Activated CD4-positive, alpha-beta memory T cell treated with anti-CD3 and anti-CD28 coated beads for 36 hours (primary cell): ENCODE measurements at regions not wholly inside any gene's neighbourhood (a gene's known extent, or its start where the extent isn't known, plus 50 kb on each side); places are given as distances from the start of the nearest gene placed in this dataset.

ENCODE experiments used
- CTCF ChIA-PET: fragments of 350-600 bp; sonication (Branson Sonifier 250); formaldehyde crosslinking; loops from one replicate; lab custom pipeline; 2021; ENCODE audit warnings: antibody characterized with exemption, inconsistent platforms; lab: Charles Lee
- POLR2A ChIA-PET: fragments of 350-600 bp; sonication (Branson Sonifier 250); formaldehyde crosslinking; loops from one replicate; lab custom pipeline; 2021; ENCODE audit warnings: antibody characterized with exemption; lab: Charles Lee
- DNase-seq: peaks from one replicate; pipeline ENCODE4 v3.0.0-alpha.2; 2020
- H3K27ac Mint-ChIP-seq: one replicate; pipeline ENCODE4 v1.8.0; 2021; ENCODE audit warnings: mixed read lengths
- H3K27me3 Mint-ChIP-seq: one replicate; pipeline ENCODE4 v1.8.0; 2021; ENCODE audit warnings: mixed read lengths
- H3K36me3 Mint-ChIP-seq: one replicate; pipeline ENCODE4 v1.8.0; 2021; ENCODE audit warnings: mixed read lengths
- H3K4me1 Mint-ChIP-seq: one replicate; pipeline ENCODE4 v1.8.0; 2021; ENCODE audit warnings: low read depth, mixed read lengths
- H3K4me3 Mint-ChIP-seq: one replicate; pipeline ENCODE4 v1.8.0; 2021; ENCODE audit warnings: mild to moderate bottlenecking, mixed read lengths
- H3K9me3 Mint-ChIP-seq: one replicate; pipeline ENCODE4 v1.8.0; 2021; ENCODE audit warnings: mixed read lengths
- intact Hi-C: fragments of 100-400 bp; cut with micrococcal nuclease; formaldehyde crosslinking; loops from one replicate; pipeline ENCODE4 v1.15.1; 2023

DNA sequence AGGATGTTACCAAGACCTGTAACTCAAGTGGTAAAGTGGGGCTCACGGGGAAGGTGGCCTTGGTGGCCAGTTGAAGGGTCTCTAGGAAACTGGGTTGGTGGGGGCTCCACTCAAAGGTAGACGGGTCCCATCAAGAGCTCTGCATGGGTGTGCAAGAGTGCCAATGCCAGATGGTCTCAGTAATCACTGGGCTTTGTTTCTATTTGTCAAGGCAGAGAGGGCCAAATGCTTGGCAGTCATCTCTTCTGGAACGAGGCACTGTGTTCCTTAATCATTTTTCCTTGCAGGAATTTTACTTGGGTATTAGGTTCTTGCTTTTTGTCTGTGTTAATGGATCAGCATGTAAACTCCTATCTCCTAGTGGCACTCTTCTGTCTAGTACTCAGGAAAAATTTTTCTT is 220.8 kb downstream of the DIRAS2 start:
- ChIA-PET CTCF (no interaction called here), POLR2A (no interaction called here)
- no peak overlapping the region for H3K27ac Mint-ChIP-seq
- no peaks in the 10 kb centered on the region for H3K36me3 Mint-ChIP-seq
- H3K9me3 Mint-ChIP-seq: no peaks in the 10 kb centered on the region
- H3K27me3 Mint-ChIP-seq: no peaks in the 10 kb centered on the region
- intact Hi-C loops: no loop called here
- no peak overlapping the region for H3K4me3 Mint-ChIP-seq
- no peaks in the 10 kb centered on the region for H3K4me1 Mint-ChIP-seq
- no peak for DNase-seq

DNA sequence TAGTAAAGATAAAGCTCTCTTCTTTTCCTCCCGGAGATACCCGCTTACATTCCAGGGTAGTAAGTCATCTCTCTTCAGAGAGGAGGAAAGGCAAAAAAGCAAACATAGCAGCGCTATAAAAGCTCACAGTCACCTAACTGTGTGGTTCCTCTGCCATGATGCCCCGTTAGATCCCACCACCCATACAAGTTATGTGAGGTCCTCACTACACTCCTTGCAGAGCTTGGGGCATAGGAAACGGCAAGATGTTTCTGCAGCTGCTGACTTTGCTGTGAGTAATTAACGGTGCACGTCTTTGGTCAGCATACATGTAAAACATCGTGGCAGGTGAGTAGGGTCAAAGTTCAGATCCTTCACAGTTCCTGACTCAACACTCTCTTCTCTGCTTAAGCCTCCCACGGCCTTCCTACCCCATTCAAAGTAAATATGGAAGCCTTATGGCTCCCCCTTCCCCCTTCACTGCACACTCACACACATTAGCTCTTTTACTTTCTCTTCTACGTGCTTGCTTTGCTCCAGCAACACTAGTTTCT is 218.9 kb downstream of the DIRAS2 start:
- Mint-ChIP-seq H3K4me3 (no peak overlapping the region), H3K27me3 (no peaks in the 10 kb centered on the region), H3K27ac (no peak overlapping the region), H3K36me3 (no peaks in the 10 kb centered on the region), H3K9me3 (no peaks in the 10 kb centered on the region), H3K4me1 (no peaks in the 10 kb centered on the region)
- POLR2A ChIA-PET: no interaction called here
- no peak for DNase-seq
- CTCF ChIA-PET: no interaction called here
- intact Hi-C loops: no loop called here

GRCh38 chr9:90428517-90428916 is 214.1 kb downstream of the DIRAS2 start:
- CTCF ChIA-PET: no interaction called here
- DNase-seq: no peak
- H3K9me3 Mint-ChIP-seq: no peaks in the 10 kb centered on the region
- H3K4me3 Mint-ChIP-seq: no peak overlapping the region
- H3K36me3 Mint-ChIP-seq: no peaks in the 10 kb centered on the region
- H3K4me1 Mint-ChIP-seq: no peaks in the 10 kb centered on the region
- no peak overlapping the region for H3K27ac Mint-ChIP-seq
- H3K27me3 Mint-ChIP-seq: peaks cover 2% of the 10 kb centered on the region
- POLR2A ChIA-PET: no interaction called here
- intact Hi-C loops: no loop called here

- Mint-ChIP-seq H3K36me3 (no peaks in the 10 kb centered on the region), H3K9me3 (no peaks in the 10 kb centered on the region), H3K27ac (no peak overlapping the region), H3K4me3 (no peak overlapping the region), H3K4me1 (no peaks in the 10 kb centered on the region), H3K27me3 (peaks cover 15% of the 10 kb centered on the region)
- CTCF ChIA-PET: no interaction called here
- POLR2A ChIA-PET: no interaction called here
- DNase-seq: no peak
- intact Hi-C loops: no loop called here
These were observed 209.7 kb downstream of the DIRAS2 start for GRCh38 chr9:90432951-90433350.

DNA sequence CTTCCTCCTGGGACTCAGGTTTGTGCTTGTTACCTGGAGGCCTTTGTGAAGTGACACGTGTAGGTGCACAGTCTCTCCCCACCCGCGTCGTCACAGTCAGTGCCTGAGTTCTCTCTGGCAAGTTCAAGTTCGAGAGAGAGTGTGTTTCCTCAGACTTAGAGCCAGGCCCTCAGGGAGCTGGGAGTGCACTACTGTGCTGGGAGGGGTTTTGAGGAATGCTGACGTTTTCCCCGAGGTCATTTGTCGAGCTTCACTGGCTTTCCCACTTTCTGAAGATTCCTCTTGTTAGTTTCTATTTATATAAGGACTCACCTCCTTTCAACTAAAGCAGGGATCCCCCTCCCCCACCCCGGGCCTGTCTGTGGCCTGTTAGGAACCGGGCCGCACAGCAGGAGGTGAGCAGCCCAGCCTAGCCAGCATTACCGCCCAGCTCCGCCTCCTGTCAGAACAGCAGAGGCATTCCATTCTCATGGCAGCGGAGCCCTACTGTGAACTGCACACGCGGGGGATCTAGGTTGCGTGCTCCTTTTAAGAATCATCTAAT is 209.2 kb downstream of the DIRAS2 start:
- ChIA-PET POLR2A (no interaction called here), CTCF (no interaction called here)
- Mint-ChIP-seq H3K27ac (no peak overlapping the region), H3K4me3 (no peak overlapping the region), H3K27me3 (peaks cover 15% of the 10 kb centered on the region), H3K9me3 (no peaks in the 10 kb centered on the region), H3K36me3 (no peaks in the 10 kb centered on the region), H3K4me1 (no peaks in the 10 kb centered on the region)
- intact Hi-C loops: no loop called here
- no peak for DNase-seq

DNA sequence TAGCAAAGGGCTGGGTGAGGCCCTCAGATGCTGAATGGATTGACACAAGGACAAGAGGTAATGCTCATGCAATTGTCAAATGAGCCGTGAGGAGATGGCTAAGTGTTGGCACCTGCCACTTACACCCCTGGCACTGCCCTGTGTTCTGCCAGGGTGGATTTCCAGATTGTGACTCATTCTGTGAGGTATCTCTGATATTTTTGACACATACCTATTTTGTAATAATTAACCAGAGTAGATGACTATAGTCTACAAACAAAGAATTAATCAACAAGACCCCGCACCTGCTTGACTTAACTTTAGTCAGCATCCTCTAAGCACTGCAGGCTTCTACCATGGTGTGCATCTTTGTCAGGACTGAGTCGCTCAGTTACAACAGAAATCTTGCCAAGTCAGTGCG is 200.8 kb downstream of the DIRAS2 start:
- no peak overlapping the region for H3K4me3 Mint-ChIP-seq
- intact Hi-C loops: no loop called here
- DNase-seq: no peak
- no peaks in the 10 kb centered on the region for H3K36me3 Mint-ChIP-seq
- no peaks in the 10 kb centered on the region for H3K4me1 Mint-ChIP-seq
- H3K9me3 Mint-ChIP-seq: peaks cover 11% of the 10 kb centered on the region
- ChIA-PET CTCF (no interaction called here), POLR2A (no interaction called here)
- no peak overlapping the region for H3K27ac Mint-ChIP-seq
- H3K27me3 Mint-ChIP-seq: peaks cover 12% of the 10 kb centered on the region

- Mint-ChIP-seq H3K4me3 (no peak overlapping the region), H3K36me3 (no peaks in the 10 kb centered on the region), H3K9me3 (peaks cover 11% of the 10 kb centered on the region), H3K4me1 (no peaks in the 10 kb centered on the region), H3K27me3 (peaks cover 15% of the 10 kb centered on the region), H3K27ac (no peak overlapping the region)
- DNase-seq: no peak
- intact Hi-C loops: no loop called here
- CTCF ChIA-PET: interaction anchor here (0.9 kb wide), 1 partner anchor 8 kb away, joined by 3 read pairs; no protein-coding TSS in a partner anchor
- POLR2A ChIA-PET: no interaction called here
These were observed 199.9 kb downstream of the DIRAS2 start for GRCh38 chr9:90442723-90443122.

- Mint-ChIP-seq H3K4me3 (no peak overlapping the region), H3K4me1 (no peaks in the 10 kb centered on the region), H3K36me3 (no peaks in the 10 kb centered on the region), H3K9me3 (peaks cover 4% of the 10 kb centered on the region), H3K27ac (no peak overlapping the region), H3K27me3 (peaks cover 15% of the 10 kb centered on the region)
- no peak for DNase-seq
- ChIA-PET CTCF (no interaction called here), POLR2A (no interaction called here)
- intact Hi-C loops: no loop called here
These were observed 197.9 kb downstream of the DIRAS2 start for GRCh38 chr9:90444609-90445204.

- no peak overlapping the region for H3K27ac Mint-ChIP-seq
- intact Hi-C loops: no loop called here
- no peak for DNase-seq
- ChIA-PET CTCF (no interaction called here), POLR2A (no interaction called here)
- H3K36me3 Mint-ChIP-seq: no peaks in the 10 kb centered on the region
- H3K27me3 Mint-ChIP-seq: peaks cover 15% of the 10 kb centered on the region
- H3K4me1 Mint-ChIP-seq: no peaks in the 10 kb centered on the region
- no peaks in the 10 kb centered on the region for H3K9me3 Mint-ChIP-seq
- no peak overlapping the region for H3K4me3 Mint-ChIP-seq
These were observed 197.2 kb downstream of the DIRAS2 start for GRCh38 chr9:90445391-90445790.

DNA sequence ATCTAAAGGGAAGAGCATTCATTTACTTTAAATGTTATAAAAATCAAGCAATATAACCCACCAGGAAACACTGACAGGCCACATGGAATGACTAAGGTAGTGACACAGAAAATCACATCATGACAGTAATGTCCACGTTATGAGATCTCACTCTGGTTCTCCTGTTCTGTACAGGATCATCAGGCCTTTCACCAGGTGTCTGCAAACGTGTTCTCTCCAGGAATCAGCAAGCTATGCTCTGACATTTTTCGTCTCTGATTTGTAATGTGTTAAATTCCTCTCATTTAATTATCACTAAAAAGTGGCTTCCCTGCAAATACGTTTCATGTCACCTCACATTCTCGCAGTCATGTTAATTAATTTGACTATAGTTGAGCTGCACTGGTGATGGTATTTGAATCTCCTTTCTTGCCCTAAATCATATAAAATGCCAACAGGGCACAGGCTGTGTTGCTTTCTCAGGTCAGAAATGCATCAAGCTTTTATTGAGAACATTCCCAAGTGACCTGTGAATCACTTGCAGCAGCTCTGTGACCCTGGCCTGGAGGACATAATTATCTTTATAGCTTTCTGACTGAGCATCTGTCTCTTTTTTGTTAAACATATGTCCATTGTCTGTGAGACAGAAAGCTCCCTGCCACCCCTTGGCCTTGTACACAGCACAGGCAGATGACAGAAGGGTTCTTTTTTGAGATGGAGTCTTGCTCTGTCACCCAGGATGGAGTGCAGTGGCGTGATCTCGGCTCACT is 196.2 kb downstream of the DIRAS2 start:
- ChIA-PET CTCF (no interaction called here), POLR2A (no interaction called here)

DNA sequence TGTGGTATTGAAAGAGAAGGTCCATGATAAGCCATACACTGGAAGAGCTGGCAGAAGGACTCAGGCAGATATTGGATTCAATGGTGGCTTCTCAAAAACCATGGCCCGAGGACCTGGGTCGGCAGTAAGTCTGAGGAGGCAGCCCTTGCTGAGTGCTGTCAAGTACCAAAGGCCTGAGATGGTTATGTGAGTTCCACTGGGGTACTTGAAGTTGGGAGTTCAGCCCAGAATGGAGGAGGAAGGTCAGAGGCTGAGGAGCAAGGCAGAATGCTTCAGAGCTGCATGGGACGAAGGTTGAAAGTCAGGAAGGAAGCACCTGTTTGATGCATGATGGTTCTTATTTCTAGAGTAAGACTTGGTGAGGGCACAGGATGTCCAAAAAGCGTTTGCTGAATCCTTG is 194.9 kb downstream of the DIRAS2 start:
- H3K4me1 Mint-ChIP-seq: no peaks in the 10 kb centered on the region
- no peaks in the 10 kb centered on the region for H3K36me3 Mint-ChIP-seq
- intact Hi-C loops: no loop called here
- no peak overlapping the region for H3K27ac Mint-ChIP-seq
- CTCF ChIA-PET: no interaction called here
- POLR2A ChIA-PET: no interaction called here
- no peaks in the 10 kb centered on the region for H3K9me3 Mint-ChIP-seq
- H3K4me3 Mint-ChIP-seq: no peak overlapping the region
- no peak for DNase-seq
- peaks cover 11% of the 10 kb centered on the region for H3K27me3 Mint-ChIP-seq

More for the DNA sequence above, 196.2 kb downstream of the DIRAS2 start:
- H3K4me3 Mint-ChIP-seq: no peak overlapping the region
- DNase-seq: no peak
- no peaks in the 10 kb centered on the region for H3K4me1 Mint-ChIP-seq
- intact Hi-C loops: no loop called here
- no peak overlapping the region for H3K27ac Mint-ChIP-seq
- H3K9me3 Mint-ChIP-seq: no peaks in the 10 kb centered on the region
- H3K36me3 Mint-ChIP-seq: no peaks in the 10 kb centered on the region
- peaks cover 15% of the 10 kb centered on the region for H3K27me3 Mint-ChIP-seq

GRCh38 chr9:90449213-90449925 is 193.3 kb downstream of the DIRAS2 start:
- Mint-ChIP-seq H3K4me1 (no peaks in the 10 kb centered on the region), H3K4me3 (no peak overlapping the region), H3K27ac (no peak overlapping the region), H3K27me3 (peaks cover 12% of the 10 kb centered on the region), H3K9me3 (peaks cover 2% of the 10 kb centered on the region), H3K36me3 (no peaks in the 10 kb centered on the region)
- POLR2A ChIA-PET: no interaction called here
- intact Hi-C loops: no loop called here
- no peak for DNase-seq
- CTCF ChIA-PET: no interaction called here
